HEK293 (cell line): ENCODE measurements at regions not wholly inside any gene's neighbourhood (a gene's known extent, or its start where the extent isn't known, plus 50 kb on each side); places are given as distances from the start of the nearest gene placed in this dataset.

ENCODE experiments used
- CTCF ChIA-PET: fragments of 350-600 bp; formaldehyde crosslinking; extraction: SDS; loops from one replicate; lab custom pipeline; 2021; ENCODE audit warnings: antibody characterized with exemption; lab: Yijun Ruan, JAX
- POLR2A ChIA-PET: fragments of 300-600 bp; formaldehyde crosslinking; extraction: SDS; loops from one replicate; lab custom pipeline; 2020; ENCODE audit warnings: antibody characterized with exemption, inconsistent platforms; lab: Yijun Ruan, JAX
- H3K27ac ChIP-seq: fragments of 200-500 bp; sonication (Bioruptor generic); 2 replicates; pipeline ENCODE4 v1.5.1; 2014; ENCODE audit warnings: low read depth, low read length, control low read depth, inconsistent platforms; ENCODE audit errors: extremely low read depth
- H3K36me3 ChIP-seq, 2 experiments: fragments of 200-500 bp in 1 of 2; sonication (Bioruptor generic) in 1 of 2; 1 replicate in 1 of 2; 2 replicates in 1 of 2; pipeline ENCODE4 v1.5.1; 2014 to 2017; ENCODE audit warnings: inconsistent platforms in 2 of 2, low read length in 2 of 2; ENCODE audit not compliant: control insufficient read depth in 2 of 2, insufficient read depth in 1 of 2
- H3K4me1 ChIP-seq: fragments of 200-500 bp; sonication (Bioruptor generic); 2 replicates; pipeline ENCODE4 v1.5.1; 2014; ENCODE audit warnings: mild to moderate bottlenecking, low read length, inconsistent platforms; ENCODE audit not compliant: control insufficient read depth, insufficient read depth
- H3K4me3 ChIP-seq: 2 replicates; pipeline ENCODE4 v1.5.1; 2011; ENCODE audit warnings: low read depth, mild to moderate bottlenecking, control low read depth, low read length, moderate library complexity
- H3K9me3 ChIP-seq: fragments of 200-500 bp; sonication (Bioruptor generic); 2 replicates; pipeline ENCODE4 v1.5.1; 2014; ENCODE audit warnings: low read depth, low read length, inconsistent platforms; ENCODE audit not compliant: control insufficient read depth, insufficient read depth
- FEZF1 ChIP-seq: fragments of 450-650 bp; formaldehyde crosslinking; IDR thresholded peaks from 2 replicates; pipeline ENCODE4 v1.5.1; 2016; ENCODE audit warnings: missing biosample characterization, missing genetic modification characterization
- PATZ1 ChIP-seq: fragments of 450-650 bp; formaldehyde crosslinking; IDR thresholded peaks from 2 replicates; pipeline ENCODE4 v1.5.1; 2016; ENCODE audit warnings: missing biosample characterization, missing genetic modification characterization
- PRDM1 ChIP-seq: fragments of 450-650 bp; formaldehyde crosslinking; IDR thresholded peaks from 2 replicates; pipeline ENCODE4; 2016; ENCODE audit warnings: missing biosample characterization, missing genetic modification characterization
- WT1 ChIP-seq: fragments of 450-650 bp; formaldehyde crosslinking; IDR thresholded peaks from 2 replicates; pipeline ENCODE4 v1.5.1; 2016; ENCODE audit warnings: missing biosample characterization, missing genetic modification characterization
- ZBTB49 ChIP-seq: fragments of 450-650 bp; formaldehyde crosslinking; IDR thresholded peaks from 2 replicates; pipeline ENCODE4 v1.5.1; 2016; ENCODE audit warnings: missing biosample characterization, missing genetic modification characterization, low read depth
- ZBTB8A ChIP-seq: fragments of 450-650 bp; formaldehyde crosslinking; IDR thresholded peaks from 2 replicates; pipeline ENCODE4 v1.5.1; 2016; ENCODE audit warnings: missing biosample characterization, missing genetic modification characterization
- ZNF112 ChIP-seq: fragments of 450-650 bp; formaldehyde crosslinking; IDR thresholded peaks from 2 replicates; pipeline ENCODE4 v1.5.0; 2017; ENCODE audit warnings: missing biosample characterization, missing genetic modification characterization
- ZNF239 ChIP-seq: fragments of 450-650 bp; formaldehyde crosslinking; IDR thresholded peaks from 2 replicates; pipeline ENCODE4 v1.5.1; 2016; ENCODE audit warnings: missing biosample characterization, missing genetic modification characterization
- ZNF26 ChIP-seq: fragments of 450-650 bp; formaldehyde crosslinking; IDR thresholded peaks from 2 replicates; pipeline ENCODE4 v1.5.1; 2016; ENCODE audit warnings: missing biosample characterization, missing genetic modification characterization
- ZNF266 ChIP-seq: fragments of 450-650 bp; formaldehyde crosslinking; IDR thresholded peaks from 2 replicates; pipeline ENCODE4 v1.5.1; 2016; ENCODE audit warnings: missing biosample characterization, missing genetic modification characterization, low read depth
- ZNF335 ChIP-seq: fragments of 450-650 bp; formaldehyde crosslinking; conservative IDR thresholded peaks from 2 replicates; pipeline ENCODE4 v1.5.1; 2016; ENCODE audit warnings: missing biosample characterization, missing genetic modification characterization
- ZNF366 ChIP-seq: fragments of 450-650 bp; formaldehyde crosslinking; conservative IDR thresholded peaks from 2 replicates; pipeline ENCODE4 v1.5.1; 2016; ENCODE audit warnings: missing biosample characterization, missing genetic modification characterization
- ZNF449 ChIP-seq: fragments of 450-650 bp; formaldehyde crosslinking; IDR thresholded peaks from 2 replicates; pipeline ENCODE4 v1.5.1; 2017; ENCODE audit warnings: missing biosample characterization, mild to moderate bottlenecking, missing genetic modification characterization, moderate library complexity
- ZNF514 ChIP-seq: fragments of 450-650 bp; formaldehyde crosslinking; IDR thresholded peaks from 2 replicates; pipeline ENCODE4 v1.5.1; 2016; ENCODE audit warnings: missing biosample characterization, missing genetic modification characterization
- ZNF549 ChIP-seq: fragments of 450-650 bp; IDR thresholded peaks from 2 replicates; pipeline ENCODE4 v1.5.1; 2018; ENCODE audit warnings: missing biosample characterization, missing genetic modification characterization, mild to moderate bottlenecking, inconsistent platforms, moderate library complexity
- ZNF555 ChIP-seq: fragments of 450-650 bp; formaldehyde crosslinking; conservative IDR thresholded peaks from 2 replicates; pipeline ENCODE4 v1.5.1; 2017; ENCODE audit warnings: missing biosample characterization, mild to moderate bottlenecking, missing genetic modification characterization, inconsistent platforms
- ZNF626 ChIP-seq: fragments of 450-650 bp; sonication (Bioruptor Pico); formaldehyde crosslinking; IDR thresholded peaks from 2 replicates; pipeline ENCODE4 v1.5.1; 2018; ENCODE audit warnings: missing biosample characterization, missing genetic modification characterization, inconsistent platforms
- ZNF645 ChIP-seq: fragments of 450-650 bp; formaldehyde crosslinking; IDR thresholded peaks from 2 replicates; pipeline ENCODE4; 2016; ENCODE audit warnings: missing biosample characterization, missing genetic modification characterization
- ZNF664 ChIP-seq: fragments of 450-650 bp; formaldehyde crosslinking; IDR thresholded peaks from 2 replicates; pipeline ENCODE4 v1.5.1; 2016; ENCODE audit warnings: missing biosample characterization, missing genetic modification characterization
- ZNF692 ChIP-seq: fragments of 450-650 bp; formaldehyde crosslinking; IDR thresholded peaks from 2 replicates; pipeline ENCODE4 v1.5.1; 2016; ENCODE audit warnings: missing biosample characterization, missing genetic modification characterization

- H3K36me3 ChIP-seq, result no peaks in the 10 kb centered on the region
- H3K27ac ChIP-seq, result no peak overlapping the region
- no peaks in the 10 kb centered on the region for H3K9me3 ChIP-seq
- CTCF ChIA-PET, result no interaction called here
- TF ChIP-seq ZNF514 (tag by site-specific recombination) (no peak), ZNF549 (tag by site-specific recombination) (no peak), ZNF555 (tag by site-specific recombination) (no peak), PATZ1 (tag by site-specific recombination) (no peak)
- POLR2A ChIA-PET, result no interaction called here
- no peak overlapping the region for H3K4me3 ChIP-seq
- H3K4me1 ChIP-seq, result no peaks in the 10 kb centered on the region
These were observed 605.8 kb upstream of the TENM3 start for GRCh38 chr4:181637186-181638105.

- no peaks in the 10 kb centered on the region for H3K36me3 ChIP-seq
- no peak overlapping the region for H3K27ac ChIP-seq
- H3K4me3 ChIP-seq, result no peak overlapping the region
- CTCF ChIA-PET, result no interaction called here
- no peaks in the 10 kb centered on the region for H3K4me1 ChIP-seq
- POLR2A ChIA-PET, result no interaction called here
- TF ChIP-seq ZBTB8A (tag by site-specific recombination), result no peak
- TF ChIP-seq FEZF1, result no peak
- TF ChIP-seq ZNF26, result no peak
- TF ChIP-seq ZNF626 (tag by site-specific recombination), result no peak
- TF ChIP-seq ZNF645 (tag by site-specific recombination), result no peak
- no peak for TF ChIP-seq ZNF266 (tag by site-specific recombination)
- TF ChIP-seq WT1 (tag by site-specific recombination), result no peak
- no peaks in the 10 kb centered on the region for H3K9me3 ChIP-seq
These were observed 599.7 kb upstream of the TENM3 start for GRCh38 chr4:181643466-181643865.

- ChIA-PET POLR2A (no interaction called here), CTCF (no interaction called here)
- Histone ChIP-seq H3K36me3 (no peaks in the 10 kb centered on the region), H3K9me3 (no peaks in the 10 kb centered on the region), H3K4me1 (no peaks in the 10 kb centered on the region), H3K4me3 (no peak overlapping the region), H3K27ac (no peak overlapping the region)
- TF ChIP-seq ZNF366 (tag by site-specific recombination) (no peak), ZNF112 (tag by site-specific recombination) (no peak), ZNF239 (tag by site-specific recombination) (no peak), ZNF664 (no peak), PRDM1 (tag by site-specific recombination) (no peak), ZNF555 (tag by site-specific recombination) (no peak), FEZF1 (no peak), ZBTB49 (tag by site-specific recombination) (no peak), ZNF449 (tag by site-specific recombination) (no peak), ZNF692 (no peak), ZNF335 (tag by site-specific recombination) (no peak)
These were observed 597.7 kb upstream of the TENM3 start for GRCh38 chr4:181645489-181645888.
